SKM-1 treated with dmso at 0.1 percent for 144 hours (cell line): ENCODE measurements at regions not wholly inside any gene's neighbourhood (a gene's known extent, or its start where the extent isn't known, plus 50 kb on each side); places are given as distances from the start of the nearest gene placed in this dataset.

Experiments used
- DNase-seq: peaks from one replicate; lab custom pipeline; 2025; ENCODE audit not compliant: unreplicated experiment; lab: John Stamatoyannopoulos, UW

DNA sequence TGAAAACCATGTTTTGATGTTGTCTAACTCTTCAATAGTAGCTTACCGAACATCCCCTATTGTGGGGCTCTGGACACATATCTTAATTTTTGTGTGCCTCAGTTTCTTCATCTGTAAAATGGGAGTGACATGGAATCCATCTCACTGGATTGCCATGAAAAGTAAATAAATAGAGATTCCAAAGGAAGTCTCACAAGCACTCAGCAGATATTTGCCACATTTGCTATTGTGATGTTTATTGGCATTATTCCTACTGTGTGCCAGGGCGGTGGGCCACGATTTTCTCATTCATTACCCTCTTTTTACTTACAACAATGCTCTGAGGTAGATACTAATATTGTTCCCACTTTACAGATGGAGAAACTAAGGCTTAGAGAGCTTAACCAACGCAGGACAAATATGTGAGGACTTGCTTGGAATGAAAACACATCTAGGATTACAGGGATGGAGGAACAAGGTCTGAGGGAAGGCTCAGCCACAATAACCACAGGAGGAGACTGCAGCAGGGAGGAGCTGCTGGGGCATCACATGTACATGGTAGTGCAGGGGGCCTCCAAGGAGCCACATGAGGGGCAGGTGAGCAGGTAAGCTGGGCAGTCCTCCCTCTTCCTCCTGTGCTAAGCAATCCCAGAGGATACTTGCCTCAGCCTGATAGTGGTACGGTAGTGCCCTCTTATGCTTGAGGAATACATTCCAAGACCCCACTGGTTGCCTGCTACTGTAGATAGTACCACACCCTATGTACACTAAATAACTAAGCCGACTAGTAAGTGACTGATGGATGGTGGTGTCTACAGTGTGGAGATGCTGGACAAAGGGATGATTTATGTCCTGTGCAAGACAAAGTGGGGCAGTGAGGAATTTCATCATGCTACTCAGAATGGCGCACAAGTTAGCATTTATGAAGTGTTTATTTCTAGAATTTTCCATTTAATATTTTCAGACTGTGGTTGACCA lies 176.9 kb downstream of the FOXA2 start:
- DNase-seq, result no peak

DNA sequence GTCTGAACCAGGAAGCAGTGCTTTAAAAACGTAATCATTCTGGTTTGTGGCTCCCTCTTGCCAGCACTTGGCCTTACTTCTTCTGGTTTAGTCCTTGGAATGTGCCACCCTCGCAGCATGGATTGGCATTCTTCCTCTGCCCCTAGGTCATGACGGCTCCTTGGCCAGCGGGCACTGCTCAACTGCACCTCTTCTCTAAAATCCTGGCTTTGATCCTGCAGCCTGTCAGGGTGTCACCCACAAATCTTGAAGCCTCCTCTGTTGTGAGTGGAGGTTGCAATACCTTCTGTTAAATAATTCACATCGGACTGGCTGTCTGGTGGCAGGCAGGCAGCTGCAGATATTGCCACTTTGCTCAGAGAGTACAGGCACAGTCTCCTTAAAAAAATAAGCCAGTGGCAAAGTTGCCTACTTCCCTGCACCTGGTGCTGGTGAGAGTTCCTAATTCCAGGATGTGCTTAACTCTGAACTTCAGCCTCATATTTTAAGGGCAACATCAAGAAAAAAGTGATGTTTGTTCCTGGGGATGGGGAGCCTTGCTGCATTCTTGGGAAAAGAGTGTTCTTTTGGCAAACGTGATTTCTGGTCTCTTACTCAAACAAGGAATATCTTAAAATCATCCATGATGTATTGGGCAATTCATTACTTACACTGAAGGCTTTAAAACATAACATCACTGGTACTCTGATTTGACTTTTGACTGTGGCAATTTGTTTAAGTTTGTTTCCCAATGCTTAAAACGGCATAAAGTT lies 179.8 kb downstream of the FOXA2 start:
- DNase-seq, result no peak

DNA sequence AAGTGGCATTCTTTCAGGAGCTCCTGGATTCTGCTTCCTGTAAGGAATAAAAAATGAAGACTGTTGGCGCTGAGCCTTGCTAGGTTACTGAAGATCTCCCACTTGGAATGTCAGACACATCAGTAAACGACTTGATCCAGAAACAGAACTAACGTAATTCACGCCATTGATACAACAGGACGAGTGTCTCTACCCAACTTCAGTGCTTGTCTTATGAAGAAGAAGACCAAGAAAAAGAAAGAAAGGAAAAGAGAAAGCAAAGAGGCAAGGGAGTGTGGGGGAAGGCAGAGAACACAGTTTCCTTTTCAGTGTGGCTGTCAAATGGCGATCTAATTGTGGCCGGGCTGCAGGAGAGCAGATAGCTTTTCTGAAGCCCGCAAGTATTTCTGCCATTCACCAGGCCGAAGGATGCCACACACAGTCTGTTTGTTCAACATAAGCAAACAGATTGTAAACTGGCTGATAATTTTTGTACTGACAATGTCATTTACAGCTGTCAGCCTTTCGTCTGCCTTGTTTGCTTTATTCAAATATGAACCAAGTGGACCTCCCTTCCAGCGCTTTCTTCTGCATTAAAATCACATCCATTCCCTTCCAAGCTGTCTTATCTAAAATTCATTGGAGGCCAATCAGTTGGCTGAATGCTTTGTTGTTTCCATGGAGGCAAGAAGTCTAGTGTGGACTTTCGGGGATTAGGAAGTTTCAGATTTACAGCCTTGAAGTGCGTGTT lies 180.6 kb downstream of the FOXA2 start:
- DNase-seq, result no peak

DNA sequence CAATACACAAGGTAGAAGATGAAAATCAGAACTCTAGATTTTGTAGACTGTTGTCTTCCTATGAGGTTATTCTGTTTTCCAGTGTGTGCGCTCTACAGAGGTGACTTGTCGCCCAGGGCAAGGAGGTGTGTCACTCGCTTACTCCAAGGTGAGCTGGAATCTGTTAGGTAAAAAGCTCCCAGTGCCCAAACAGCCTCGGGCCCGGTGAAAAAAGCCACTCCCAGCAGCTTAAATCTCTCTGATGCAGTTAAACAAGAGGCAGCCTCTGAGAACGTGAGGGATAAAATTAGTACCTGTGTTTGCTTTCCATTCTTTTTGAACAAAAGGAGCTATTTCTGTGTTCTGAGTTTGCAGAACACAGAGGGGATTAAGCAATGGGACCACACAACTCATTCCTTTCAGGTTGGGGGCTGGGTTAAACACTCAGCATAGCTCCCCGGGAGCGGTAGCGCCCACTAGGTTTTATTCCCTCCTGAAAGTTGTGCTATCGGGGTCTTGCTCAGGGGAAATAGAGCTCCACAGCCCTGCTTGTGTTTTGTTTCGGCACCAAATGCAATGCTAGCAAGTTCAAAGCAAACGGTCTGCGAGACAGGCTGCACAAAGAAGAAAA lies 181.2 kb downstream of the FOXA2 start:
- DNase-seq, result no peak

DNA sequence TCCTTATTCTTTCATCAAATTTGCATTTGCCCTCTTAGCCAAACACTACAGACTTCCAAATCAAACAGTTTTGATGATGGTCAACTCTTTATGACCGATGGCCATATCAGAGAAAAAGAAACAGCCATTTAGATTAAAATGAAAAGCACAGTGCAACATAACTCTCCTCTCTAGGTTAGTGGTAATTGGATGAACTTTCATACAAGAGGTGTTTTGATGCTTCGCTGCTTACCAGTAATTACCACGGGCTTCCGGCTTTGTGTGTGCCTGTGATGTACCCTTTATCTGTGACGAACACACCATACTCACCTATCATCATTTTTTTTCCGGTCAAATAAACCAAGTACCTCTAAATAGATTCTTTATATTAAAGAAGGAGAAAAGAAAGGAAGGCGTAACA lies 181.8 kb downstream of the FOXA2 start:
- DNase-seq, result no peak

DNA sequence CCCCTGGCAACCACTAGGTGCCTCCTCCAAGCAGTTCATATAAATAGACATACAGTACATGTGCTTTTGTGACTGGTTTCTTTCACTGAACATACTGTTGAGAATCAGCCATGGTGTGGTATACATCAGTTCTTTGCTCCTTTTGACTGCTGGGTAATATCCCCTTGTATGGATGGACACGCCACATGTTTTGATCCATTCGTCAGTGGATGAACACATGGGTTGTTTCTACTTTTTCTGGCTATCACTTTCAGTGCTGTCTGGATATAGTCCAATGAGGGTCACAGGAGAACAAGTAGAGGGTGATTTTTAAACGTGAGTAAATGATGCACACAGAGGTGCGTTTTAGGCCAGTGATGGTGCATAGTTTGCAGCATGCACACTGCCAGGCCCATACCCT lies 183.9 kb downstream of the FOXA2 start:
- DNase-seq, result no peak

DNA sequence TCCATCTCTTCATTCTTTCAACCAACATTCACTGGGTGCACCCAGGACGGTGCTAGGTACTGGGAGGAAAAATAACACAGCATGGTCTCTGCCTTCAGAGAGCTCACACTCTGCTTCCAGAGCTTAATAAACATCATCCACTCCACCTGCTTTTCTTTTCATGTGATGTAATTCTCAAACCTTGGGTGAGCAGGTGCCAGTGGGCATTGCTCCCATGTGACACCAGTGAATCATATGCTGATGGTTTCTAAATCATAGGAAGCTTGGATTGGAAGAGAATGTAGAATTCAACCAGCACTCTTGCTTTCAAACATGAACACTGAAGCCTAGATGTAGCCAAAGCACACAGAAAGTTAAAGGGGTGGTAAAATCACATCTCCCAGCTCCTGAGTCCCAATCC lies 189.8 kb downstream of the FOXA2 start:
- no peak for DNase-seq

DNA sequence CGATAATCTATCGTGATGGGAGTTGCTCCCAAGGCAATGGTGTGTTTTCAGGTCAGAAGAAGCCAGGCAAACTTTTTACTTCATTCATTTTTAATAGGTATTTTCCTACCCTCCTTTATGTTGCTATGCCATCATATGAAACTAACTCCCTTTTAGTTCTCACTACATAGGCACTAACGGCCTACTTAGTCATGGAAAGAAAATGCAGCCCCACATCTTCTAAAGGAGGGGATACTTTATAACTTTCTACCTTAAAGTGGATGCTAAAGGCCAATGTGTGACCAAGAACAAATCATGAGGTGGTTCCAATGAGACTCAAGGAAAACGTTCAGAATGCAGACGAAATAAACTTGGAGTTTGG lies 193.8 kb downstream of the FOXA2 start:
- DNase-seq, result no peak

DNA sequence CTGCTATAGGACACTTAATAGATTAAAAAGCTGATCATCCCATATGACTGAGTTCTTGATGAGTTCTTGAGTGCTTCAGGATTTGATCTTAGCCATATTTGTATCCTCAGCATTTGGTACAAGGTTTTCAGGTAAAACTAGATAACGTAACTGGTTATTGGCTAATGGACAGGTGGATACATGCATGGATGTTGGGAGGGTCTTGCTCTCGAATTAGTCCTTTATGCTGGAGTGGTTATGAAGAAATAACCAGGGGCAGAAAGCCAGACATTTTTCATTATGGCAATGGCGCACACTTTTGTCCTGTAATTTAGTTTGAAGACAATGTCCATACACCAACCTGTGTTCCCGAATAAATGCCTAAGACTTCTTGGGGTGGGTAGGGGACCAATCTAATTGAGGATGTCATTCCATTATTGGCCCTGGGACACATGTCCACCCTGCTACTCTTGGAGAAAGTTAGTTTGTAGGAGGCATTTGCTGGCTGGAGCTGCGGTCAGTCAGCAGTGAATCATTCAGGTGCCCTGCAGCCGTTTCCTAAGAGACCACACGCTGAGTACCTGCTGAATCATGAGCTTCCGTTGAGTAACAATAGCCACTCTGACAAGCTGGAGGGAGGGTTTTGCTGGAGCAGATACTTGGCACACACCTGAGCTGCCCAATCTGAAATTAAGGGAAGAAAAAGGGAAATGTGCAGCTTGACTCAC lies 194.4 kb downstream of the FOXA2 start:
- no peak for DNase-seq

DNA sequence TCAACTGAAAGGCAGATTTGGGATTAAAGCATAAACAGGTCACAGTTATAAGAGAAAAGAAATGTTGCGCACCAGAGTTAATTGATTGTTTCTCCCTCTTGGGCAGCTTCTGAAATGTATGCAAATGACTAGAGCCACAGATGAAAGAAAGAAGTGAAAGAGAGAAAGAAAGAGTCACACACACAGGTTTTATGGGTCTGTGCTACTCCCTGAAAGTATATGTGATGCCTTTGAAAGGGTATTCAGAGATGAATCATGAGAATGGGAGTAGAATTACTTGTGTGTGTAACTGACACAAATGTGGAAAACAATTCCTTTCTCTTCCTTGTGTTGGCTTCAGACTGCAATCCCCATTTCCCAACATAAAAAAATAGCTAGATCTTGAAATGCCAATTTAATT lies 196.9 kb downstream of the FOXA2 start:
- no peak for DNase-seq

DNA sequence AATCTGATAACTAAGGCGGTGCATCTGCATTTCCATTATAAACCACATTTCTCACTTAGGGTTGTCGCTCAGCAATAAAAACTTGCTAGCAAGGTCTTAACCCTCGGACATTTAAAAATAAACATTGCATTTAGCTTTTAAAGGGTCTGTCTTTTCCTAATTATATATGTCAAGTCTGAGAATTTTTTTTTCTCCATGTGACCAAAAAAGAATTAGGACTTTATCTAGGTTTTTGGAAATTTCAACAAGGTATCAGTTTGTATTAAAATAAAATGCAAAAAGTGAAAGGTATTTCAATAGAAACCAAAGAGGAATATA lies 198.1 kb downstream of the FOXA2 start:
- no peak for DNase-seq

DNA sequence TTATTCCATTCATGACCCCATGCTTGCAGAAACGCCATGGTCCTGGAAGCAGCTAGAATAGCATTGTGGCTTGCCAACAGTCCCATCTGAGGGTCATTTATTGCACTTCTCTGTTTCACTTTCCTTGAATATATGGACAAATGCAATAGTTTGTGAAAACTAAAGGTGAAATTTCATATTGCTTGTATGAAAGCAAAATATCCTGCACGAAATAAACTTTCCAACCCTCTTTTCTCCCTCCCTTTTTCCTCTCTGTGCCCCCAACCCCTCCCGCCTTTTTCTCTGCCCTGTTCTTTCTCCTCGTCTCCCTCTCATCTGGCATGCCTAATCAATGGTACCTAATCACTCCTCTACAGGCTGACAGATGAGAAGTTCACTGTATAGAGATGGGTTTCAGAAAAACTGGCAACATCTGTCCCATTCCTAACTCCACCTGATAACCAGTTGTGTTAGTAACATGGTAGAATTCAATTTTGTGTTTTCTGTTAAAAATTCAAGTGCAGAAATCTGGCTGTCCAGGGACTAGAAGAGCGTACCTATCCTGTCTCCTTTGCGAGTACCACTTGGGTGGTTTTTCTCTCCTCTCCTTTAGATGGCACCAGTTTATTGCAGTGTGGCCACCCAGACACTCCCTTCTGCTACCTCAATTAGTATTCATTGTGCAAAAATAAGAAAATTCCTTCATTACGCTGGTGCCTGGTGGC lies 198.6 kb downstream of the FOXA2 start:
- DNase-seq, result no peak

DNA sequence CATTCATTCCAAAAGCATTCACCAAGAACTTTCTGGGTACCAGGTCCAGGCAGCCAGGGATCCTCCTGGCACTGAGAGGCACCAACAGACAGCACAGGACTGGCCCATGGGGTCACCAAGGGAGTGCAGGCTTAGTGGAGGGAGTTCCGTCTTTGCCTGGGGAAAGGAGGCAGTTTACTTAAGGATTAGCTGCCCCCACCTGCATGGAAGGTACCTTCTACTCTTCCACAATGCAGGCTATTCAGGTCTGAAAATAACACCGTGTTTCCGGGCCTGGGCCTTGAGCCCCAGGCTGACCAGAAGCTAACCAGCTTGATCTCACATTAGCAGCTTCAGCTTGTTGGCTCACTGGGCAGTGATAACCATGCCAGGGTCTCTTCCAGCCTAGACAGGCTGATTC lies 199.4 kb downstream of the FOXA2 start:
- DNase-seq, result no peak

DNA sequence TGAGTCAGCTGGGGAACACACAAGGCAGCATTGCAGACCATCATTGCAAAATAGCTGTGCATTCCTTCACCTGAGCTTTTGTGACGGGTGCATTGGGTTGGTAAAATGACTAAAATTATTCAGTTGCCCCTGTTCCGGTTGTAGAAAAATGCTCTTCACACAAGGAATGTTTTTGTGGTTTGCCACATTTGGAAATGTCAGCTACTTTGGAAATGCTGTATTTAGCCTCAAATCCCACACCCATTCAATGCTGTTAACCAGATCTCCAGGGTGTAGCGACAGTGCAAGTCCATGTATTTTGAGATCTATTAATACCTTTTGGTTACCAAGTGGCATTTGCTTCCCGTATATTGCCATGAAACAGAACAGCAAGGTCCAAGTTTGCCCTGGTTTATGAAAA lies 201.2 kb downstream of the FOXA2 start:
- no peak for DNase-seq

DNA sequence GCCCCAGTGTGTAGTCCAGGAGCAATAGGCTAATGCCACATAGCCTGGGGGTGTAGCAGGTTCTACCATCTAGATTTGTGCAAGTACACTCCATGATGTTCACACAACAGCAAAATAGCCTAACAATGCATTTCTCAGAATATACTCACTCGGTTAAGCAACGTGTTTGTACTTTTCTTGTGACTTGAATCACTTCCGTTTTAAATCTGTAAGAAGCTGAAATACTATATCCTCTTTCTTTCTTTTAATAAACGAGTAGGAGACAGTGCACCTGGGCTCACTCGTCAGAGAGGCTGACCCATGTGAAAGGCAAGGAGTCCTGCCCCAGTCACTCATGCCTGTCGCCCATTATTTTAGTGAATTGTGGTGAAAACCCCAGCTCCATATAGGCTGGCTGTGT lies 201.6 kb downstream of the FOXA2 start:
- DNase-seq, result no peak

DNA sequence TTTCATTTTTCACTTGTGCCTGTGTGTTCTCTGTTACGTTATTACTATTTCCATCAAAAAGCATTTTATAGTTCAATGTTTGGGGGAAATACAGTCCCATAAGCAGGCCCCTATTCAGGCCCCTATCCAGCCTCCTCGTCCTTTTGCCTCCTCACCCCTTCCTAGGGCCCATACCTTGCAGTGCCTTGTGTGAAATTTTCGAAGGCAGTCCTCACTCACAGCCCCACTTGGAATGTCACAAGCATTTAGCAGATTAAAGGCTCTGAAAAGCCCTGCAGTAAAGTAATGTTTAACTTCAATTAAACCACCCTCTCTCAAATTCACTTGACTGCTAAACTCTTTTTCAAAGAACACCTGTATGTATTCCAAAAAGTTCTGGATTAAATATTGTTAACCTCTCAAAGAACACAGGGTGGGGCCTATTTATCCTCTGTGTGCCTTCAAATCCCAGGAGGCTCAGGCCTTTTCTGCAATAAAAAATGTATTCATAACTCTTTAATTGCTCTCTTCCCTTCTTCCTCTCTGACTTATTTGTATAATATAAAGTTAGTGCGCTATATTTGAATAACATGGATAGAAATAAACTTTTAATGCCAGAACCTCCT lies 202.5 kb downstream of the FOXA2 start:
- DNase-seq, result no peak

DNA sequence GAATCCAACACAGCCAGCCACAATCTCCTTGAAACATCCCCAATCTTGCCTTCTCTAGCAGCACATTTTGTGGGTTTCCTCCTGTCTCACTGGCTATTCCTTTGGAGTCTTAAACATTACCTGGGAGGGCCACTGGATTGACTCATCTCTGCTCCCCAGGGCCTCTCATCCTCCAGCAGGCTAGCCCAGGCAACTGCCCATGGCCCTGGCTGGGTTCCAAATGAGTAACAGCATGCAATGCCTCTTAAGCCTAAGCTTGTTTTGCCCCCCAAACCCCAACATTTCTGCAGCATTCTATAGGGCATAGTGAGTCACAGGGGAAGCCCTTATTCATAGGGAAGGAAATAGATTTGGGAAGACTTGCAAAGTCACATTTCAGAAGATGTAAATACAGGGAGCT lies 204.9 kb downstream of the FOXA2 start:
- DNase-seq, result no peak

DNA sequence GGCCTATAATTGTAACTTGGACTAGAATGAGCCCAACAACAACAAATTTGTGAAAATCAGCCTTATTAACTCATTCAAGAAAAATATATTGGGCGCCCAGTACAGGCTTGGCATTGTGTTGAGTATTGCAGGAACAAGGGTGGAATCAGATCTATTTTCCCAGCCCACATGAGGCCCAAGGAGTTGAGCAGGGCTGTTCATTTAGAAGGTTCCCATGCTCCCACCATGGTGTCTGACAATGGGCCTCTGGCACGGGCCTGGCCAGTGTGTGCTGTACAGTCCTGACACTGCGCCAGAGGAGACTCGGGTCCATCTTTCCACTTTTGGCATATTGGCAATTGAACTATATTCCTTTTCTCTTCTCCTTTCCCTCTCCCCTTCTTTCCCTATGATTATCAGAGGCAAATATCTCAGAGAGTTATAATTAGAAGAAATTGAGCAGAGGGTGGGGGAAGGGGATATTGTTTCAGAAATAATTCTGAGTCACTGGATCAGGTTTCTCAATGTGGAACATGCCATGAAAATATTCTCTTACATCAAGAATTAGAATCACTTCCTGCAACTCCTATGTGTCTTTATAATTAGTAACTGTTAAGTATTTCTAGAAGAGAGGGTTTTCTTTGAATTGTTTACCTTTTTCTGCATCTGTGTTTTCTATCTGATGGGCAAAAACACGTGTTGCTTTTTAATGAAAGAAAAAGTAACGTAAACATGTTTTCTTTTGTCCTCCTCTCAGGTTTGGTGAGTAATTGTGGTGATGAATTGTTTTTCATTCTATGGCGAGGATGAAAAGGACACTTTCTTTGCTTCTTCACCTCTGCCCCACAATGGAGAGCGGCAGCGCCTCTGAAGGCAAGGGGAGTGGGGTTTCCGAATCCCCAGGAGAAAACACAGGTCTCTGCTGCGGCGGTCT lies 209.4 kb downstream of the FOXA2 start:
- DNase-seq, result no peak

DNA sequence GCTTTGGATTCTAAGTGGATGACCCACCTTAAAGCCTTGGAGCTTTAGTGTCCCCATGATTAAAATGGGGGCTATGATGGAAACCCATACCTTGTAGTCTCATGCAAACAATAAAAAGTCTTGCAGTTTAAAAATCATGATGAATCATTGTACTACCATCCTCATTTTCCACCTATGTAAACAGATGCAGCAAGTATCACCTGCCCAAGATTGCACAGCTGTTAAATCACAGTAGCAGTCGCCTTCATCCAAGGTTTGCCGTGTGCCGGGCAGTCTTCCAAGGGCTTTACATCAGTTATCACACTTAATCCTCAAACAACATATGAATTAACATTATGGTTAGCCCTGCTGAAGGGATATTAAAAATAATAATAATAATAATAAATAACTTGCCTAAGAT lies 210.3 kb downstream of the FOXA2 start:
- no peak for DNase-seq
